HG03442 (cell line): ENCODE measurements at regions not wholly inside any gene's neighbourhood (a gene's known extent, or its start where the extent isn't known, plus 50 kb on each side); places are given as distances from the start of the nearest gene placed in this dataset.
"Not testable (repeated sequence)": the region's sequence is repeated elsewhere in the genome, so short reads cannot be mapped to it uniquely, and the experiment has no call there.

Source experiments
- ATAC-seq: cut with Tn5 transposase; IDR thresholded peaks from one replicate; pipeline ENCODE4 v1.9.1; 2021; ENCODE audit warnings: mild to moderate bottlenecking, moderate library complexity; ENCODE audit not compliant: unreplicated experiment

DNA sequence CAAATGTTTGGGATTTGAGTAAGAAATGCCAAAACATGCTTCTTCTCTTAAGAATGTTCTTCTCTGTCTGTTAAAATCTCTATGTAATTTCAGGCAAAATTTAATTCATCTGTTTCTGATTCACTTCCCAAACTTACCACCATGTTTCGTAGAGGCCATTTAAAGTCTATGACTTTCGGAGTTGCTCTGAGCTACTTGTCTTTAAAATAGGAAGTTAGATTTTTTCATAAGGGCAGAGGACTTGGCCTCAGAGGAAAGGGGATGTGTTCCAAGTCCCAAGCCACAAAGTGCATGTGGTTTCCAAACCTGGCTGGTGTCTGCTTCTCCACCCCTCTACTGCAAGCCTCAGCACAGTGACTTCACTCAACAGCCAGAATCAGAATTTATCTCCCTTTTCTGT lies 111.3 kb upstream of the ADRA1B start:
- no peak for ATAC-seq

- not testable (repeated sequence) for ATAC-seq
These were observed 109.1 kb upstream of the ADRA1B start for GRCh38 chr5:159807135-159807534.

DNA sequence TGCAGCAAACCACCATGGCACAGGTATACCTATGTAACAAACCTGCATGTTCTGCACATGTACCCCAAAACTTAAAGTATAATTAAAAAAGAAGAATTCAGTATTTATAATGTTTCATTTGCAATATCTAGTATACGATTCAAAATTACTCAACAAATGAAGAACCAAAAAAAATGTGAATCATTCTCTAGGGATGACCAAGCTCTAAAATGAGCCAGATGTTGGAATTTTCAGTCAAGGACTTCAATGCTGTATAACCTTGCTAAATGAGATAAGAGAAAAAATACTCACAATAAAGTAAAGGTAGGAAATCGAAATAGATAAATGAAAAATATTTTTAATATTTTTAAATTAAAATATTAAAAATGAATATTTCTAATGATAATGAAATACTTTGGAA lies 108.7 kb upstream of the ADRA1B start:
- ATAC-seq = no peak

DNA sequence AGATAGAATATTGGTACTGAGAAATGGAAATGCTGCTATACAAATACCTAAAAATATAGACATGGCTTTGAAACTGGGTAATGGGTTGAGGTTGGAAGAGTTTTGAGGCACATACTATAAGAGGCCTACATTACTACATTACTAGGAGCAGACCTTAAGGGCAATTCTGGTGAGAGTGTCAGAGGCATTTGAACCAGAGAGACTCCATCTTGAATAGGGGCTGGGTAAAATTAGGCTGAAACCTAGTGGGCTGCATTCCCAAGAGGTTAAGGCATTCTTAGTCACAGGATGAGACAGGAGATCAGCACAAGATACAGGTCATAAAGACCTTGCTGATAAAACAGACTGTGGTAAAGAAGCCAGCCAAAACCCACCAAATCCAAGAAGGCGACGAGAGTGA lies 104.6 kb upstream of the ADRA1B start:
- ATAC-seq = no peak

DNA sequence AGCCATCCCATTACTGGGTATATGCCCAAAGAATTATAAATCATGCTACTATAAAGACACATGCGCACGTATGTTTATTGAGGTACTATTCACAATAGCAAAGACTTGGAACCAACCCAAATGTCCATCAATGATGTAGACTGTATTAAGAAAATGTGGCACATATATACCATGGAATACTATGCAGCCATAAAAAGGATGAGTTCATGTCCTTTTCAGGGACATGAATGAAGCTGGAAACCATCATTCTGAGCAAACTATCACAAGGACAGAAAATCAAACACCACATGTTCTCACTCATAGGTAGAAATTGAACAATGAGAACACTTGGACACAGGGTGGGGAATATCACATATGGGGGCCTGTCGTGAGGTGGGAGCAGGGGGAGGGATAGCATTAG lies 103.5 kb upstream of the ADRA1B start:
- not testable (repeated sequence) for ATAC-seq

GRCh38 chr5:159814222-159814621 lies 102.1 kb upstream of the ADRA1B start:
- no peak for ATAC-seq

DNA sequence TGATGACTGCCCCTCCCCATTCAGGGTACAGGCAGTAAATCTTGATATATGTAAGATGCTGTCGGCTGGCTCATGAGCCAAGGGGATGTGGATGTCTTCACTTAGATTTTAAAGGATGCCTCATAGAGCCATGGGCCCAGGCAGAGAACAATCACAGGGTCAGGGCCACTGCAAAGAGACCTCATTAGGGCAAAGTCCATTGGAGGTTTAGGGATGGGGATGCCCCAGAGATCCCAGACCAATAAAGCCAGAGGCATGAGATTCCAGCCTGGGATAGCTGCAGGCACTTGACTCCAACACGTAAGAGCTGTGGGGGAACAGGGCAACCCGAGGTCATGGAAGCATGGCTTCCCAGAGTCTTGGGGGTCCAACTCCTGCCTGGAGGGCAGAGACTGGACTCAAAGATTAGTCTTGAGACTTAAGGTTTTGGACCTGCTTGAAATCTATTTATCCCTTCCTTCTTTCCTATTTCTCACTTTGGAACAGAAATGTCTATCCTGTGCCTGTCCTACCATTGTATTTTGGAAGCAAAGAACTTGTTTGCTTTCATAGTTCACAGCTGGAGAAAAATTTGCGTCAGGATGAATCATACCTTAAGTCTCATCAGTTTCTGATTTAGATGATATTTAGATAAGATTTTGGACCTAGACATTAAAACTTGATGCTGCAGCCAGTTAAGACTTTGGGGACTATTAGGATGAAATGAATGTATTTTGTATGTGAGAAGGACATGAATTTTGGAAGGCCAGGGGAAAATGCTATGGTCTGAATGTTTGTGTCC lies 101.3 kb upstream of the ADRA1B start:
- no peak for ATAC-seq

DNA sequence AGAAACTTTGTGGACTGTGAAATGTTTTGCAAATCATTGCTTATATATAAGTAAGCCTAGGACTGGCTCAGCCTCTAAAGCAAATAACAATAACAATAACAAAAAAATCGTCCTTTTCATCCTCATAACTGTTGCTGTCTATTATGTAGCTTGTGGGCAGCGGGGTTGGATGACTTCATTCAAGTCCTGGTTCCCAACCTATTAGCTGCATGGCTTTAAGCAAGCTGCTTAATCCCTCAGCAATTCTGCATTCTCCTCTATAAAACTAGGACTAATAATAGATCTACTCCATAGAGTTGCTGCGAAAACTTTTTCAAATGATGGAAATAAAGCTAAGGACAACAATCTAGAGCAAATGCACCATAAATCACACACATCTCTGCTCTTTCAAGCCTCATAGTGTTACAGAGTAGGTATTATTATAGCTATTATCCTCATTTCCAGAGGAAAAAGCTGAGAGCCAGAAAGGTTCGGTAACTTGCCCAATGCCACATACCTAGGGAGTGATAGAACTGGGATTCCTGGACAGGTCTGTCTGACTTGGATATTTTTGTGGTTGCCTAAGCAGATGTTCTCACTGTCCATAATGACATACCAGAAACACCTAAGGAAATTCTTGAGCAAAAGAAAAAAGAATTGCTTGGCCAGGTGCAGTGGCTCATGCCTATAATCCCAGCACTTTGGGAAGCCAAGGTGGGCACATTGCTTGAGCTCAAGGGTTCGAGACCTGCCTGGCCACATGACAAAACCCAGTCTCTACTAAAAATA lies 98.8 kb upstream of the ADRA1B start:
- ATAC-seq = no peak

DNA sequence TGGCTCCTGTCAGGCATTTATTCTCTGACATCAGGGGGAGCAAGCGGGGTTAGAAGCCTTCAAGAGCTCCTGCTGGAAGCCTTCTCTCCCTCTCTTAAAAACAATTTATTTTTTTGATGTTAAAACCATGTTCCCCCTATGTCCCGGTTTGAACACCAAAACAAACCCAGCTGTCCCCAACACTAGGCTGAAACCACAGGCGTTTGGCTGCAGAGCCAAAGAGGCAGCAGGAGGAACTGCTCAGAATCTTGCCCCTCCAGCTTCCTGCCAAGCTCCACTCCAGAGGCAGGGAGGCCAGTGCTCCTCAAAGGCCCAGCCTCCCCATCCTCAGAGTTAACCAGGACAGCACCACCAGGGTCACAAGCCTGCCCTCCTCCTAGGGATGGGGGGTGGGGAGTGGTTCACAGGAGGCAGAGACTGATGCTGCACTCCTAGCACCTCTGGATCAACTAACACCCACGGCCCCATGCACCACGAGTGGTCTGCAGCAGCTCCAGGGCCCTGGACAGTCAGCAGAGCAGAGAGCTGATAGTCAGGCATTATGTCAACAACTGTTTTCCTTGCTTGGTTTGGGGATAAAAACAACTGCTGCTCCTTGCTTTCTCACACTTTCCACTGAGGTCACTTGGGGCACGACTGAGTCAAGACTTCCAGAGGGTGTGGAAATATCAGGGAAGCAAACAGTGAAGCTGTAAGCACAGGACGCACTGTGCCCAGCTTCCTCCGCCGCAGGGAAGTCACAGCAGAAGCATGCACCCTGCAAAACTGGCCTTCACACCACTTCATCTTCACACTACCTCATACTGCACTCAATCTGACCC lies 96.5 kb upstream of the ADRA1B start:
- ATAC-seq = no peak

DNA sequence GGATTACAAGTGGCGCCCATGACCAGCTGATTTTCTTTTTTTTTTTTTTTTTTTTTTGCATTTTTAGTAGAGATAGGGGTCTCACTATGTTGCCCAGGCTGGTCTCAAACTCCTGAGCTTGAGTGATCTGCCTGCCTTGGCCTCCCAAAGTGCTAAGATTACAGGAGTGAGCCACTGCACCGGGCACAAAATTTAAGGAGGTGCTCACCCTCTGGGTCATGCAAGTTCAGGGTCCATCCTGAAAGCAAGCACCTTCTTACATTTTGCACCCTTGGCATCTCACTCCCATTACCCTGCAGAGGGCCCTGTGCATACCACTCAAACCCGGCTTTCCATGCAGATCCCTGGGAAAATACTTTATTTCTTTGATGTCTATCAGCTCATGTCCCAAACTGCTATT lies 95.6 kb upstream of the ADRA1B start:
- ATAC-seq = no peak

DNA sequence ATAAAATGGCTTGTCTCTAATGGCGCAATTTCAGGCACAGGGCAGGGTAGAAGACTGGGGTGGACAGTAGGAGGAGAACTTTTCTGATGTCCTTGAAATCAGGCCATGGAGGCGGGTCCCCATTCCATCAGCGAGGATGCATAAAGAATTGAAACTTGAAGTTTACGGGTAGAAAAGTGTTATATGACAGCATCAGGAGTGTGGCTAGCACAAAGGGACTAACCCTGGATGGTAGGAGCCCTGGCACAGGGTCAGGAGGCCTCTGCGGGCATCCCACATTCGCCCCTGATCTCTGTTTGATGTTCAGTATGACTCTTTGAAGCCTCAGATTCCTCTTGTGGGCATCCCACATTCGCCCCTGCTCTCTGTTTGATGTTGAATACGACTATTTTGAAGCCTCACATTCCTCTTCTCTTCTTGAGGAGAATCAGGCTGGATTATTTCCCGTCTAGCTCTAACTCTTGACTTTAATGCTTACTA lies 94.8 kb upstream of the ADRA1B start:
- ATAC-seq = no peak

DNA sequence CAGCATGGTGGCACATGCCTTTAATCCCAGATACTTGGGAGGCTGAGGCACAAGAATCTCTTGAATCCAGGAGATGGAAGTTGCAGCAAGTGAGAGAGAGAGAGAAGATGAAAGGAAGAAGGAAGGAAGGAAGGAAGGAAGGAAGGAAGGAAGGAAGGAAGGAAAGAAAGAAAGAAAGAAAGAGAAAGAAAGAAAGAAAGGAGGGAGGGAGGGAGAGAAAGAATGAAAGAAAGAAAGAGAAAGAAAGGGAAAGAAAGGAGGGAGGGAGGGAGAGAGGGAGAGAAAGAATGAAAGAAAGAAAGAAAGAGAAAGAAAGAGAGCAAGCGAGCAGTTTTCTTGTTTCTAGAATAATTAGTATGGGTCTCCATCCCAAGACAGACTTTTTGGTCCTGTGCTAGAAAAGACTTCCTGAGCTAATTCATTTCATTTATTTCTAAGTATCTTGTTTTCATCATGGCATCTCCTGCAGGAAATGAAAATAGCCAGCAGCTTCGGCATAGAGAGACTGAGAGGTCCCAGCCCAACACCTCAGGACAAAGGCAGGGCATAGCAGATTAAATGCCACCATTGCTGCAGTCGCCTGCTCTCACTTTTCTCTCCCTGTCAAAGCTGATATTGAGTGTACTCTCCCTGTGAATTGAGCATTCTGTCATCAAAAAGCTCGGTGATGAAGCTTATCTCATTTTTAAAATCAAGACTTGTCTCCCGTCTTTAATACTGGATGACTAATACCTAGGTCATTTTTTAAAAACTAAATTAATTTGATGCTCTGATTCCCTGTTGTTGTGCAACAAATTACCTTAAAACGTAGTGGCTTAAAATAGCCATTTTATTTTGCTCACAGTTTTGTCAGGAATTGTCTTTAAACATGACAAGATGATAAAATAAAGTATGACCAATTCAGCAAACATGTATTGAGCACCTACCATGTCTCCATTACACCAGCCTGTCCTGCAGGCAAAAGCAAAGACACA lies 91.8 kb upstream of the ADRA1B start:
- ATAC-seq = no peak

GRCh38 chr5:159825551-159826051 lies 90.7 kb upstream of the ADRA1B start:
- peak; percentile 47 for ATAC-seq

DNA sequence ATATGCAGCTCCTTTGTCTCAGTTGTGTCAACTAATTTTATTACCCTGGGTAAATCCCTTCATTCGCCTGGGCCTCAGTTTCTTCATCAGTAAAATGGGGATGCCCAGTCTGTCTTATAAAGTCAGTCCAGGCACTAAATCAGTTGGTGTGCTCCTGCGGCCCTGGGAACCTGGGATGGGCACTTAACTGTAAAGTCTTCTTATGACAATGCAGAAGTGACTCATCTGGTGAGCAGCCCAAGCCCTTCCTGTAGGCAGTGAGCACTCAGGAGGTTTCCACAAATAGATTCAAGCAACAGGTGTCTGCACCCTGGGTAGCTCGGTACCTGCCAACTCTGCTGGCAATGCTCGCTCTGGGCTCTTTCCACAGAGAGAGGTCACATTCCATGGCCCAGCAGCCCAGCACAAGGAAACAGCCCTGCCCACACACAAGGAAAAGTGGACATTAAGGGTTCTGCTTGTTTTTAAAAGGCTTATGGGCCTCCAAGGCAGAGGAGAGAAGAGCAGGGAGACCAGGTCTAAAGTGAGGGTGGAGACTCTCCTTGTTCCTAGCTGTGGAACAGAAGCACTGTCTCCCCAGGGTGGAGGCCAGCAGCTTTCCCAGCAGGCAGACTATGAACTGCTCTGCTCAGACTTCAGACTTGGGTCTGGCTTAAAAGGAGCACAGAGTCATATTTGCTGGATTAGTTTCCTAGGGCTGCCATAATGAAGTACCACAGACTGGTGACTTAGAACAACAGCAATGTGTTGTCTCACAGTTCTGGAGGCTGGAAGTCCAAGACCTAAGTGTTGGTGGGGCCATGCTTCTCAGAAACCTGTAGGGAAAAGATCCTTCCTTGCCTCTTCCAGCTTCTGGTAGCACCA lies 89.7 kb upstream of the ADRA1B start:
- peak; percentile 99 for ATAC-seq

GRCh38 chr5:159827861-159828260 lies 88.4 kb upstream of the ADRA1B start:
- ATAC-seq = no peak

DNA sequence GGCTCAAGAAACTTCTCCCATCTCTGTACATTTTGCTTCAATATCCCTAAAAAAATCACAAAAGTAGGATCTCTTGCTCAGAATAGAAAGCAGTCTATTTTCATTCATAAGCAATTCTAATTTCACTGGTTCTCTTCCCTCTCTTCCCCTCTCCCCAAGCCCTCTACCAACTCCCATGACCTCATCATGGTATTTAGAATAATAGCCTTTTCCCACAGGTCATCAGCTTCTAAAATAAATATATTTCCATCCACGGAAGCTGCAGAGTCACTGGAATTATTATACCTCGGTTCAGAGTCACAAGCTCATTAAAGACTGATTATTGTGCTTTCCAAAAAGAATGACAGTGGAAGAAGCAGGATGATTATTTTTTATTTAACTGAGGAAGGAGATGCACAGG lies 84.2 kb upstream of the ADRA1B start:
- ATAC-seq = no peak

- no peak for ATAC-seq
These were observed 83.2 kb upstream of the ADRA1B start for GRCh38 chr5:159833088-159833487.

- ATAC-seq = no peak
These were observed 82.4 kb upstream of the ADRA1B start for GRCh38 chr5:159833846-159834245.

DNA sequence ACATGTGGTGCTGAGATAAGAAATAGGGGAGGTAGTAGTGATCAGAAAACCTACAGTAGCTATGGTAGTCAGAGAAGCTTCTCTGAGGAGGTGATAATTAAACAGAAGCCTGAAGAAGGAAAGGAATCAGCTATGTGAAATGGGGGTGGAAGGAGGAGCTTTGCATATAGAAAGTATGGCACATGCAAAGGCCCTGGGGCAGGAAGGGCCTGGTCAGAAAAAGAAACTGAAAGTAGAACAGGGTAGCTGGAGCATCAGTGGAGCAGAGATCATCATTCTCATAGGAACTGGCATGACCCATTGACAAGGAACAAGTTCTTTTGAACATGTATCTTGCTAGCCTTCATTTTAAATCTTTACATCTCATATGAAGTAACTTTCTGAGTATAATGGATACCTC lies 80.7 kb upstream of the ADRA1B start:
- ATAC-seq = no peak
